ENCODE measurements at regions not wholly inside any gene's neighbourhood (a gene's known extent, or its start where the extent isn't known, plus 50 kb on each side); places are given as distances from the start of the nearest gene placed in this dataset.

- no peak for DNase-seq
These were observed 175.9 kb downstream of the ZDHHC21 start for GRCh38 chr9:14517154-14517906.

- DNase-seq, result no peak
These were observed 176.6 kb downstream of the ZDHHC21 start for GRCh38 chr9:14516656-14517055.

- no peak for DNase-seq
These were observed 177.5 kb downstream of the ZDHHC21 start for GRCh38 chr9:14515571-14516198.

- no peak for DNase-seq
These were observed 178.2 kb downstream of the ZDHHC21 start for GRCh38 chr9:14515049-14515448.

GRCh38 chr9:14512942-14513341 is 180.3 kb downstream of the ZDHHC21 start:
- DNase-seq, result no peak

GRCh38 chr9:14511452-14511851 is 181.8 kb downstream of the ZDHHC21 start:
- no peak for DNase-seq

GRCh38 chr9:14508884-14509283 is 184.3 kb downstream of the ZDHHC21 start:
- no peak for DNase-seq

- no peak for DNase-seq
These were observed 187.4 kb upstream of the NFIB start for GRCh38 chr9:14501366-14501765.

- DNase-seq, result no peak
These were observed 186.8 kb upstream of the NFIB start for GRCh38 chr9:14500705-14501104.

- DNase-seq, result no peak
These were observed 186.0 kb upstream of the NFIB start for GRCh38 chr9:14499976-14500375.

GRCh38 chr9:14498824-14499223 is 184.9 kb upstream of the NFIB start:
- no peak for DNase-seq

GRCh38 chr9:14497476-14497875 is 183.5 kb upstream of the NFIB start:
- DNase-seq, result no peak

GRCh38 chr9:14488421-14489190 is 174.7 kb upstream of the NFIB start:
- peak; percentile 26 for DNase-seq

- no peak for DNase-seq
These were observed 173.7 kb upstream of the NFIB start for GRCh38 chr9:14487547-14488185.

GRCh38 chr9:14485366-14485765 is 171.4 kb upstream of the NFIB start:
- DNase-seq, result no peak

GRCh38 chr9:14482856-14483255 is 168.9 kb upstream of the NFIB start:
- DNase-seq, result no peak

- no peak for DNase-seq
These were observed 166.6 kb upstream of the NFIB start for GRCh38 chr9:14480526-14480925.

GRCh38 chr9:14479163-14479560 is 165.2 kb upstream of the NFIB start:
- DNase-seq, result peak; percentile 53

GRCh38 chr9:14478175-14479162 is 164.5 kb upstream of the NFIB start:
- peak; percentile 53 for DNase-seq

GRCh38 chr9:14471041-14471440 is 157.1 kb upstream of the NFIB start:
- no peak for DNase-seq

- DNase-seq, result no peak
These were observed 153.9 kb upstream of the NFIB start for GRCh38 chr9:14467675-14468374.

GRCh38 chr9:14466828-14467227 is 152.9 kb upstream of the NFIB start:
- DNase-seq, result no peak

Measured in OCI-M1 (cell line).